GM23248 (cell line): ENCODE measurements at regions not wholly inside any gene's neighbourhood (a gene's known extent, or its start where the extent isn't known, plus 50 kb on each side); places are given as distances from the start of the nearest gene placed in this dataset.

Experiments
- DNase-seq: peaks from one replicate; pipeline ENCODE4 v3.0.0-alpha.2; 2015
- H2AFZ ChIP-seq: fragments of 200-600 bp; sonication (generic); 2 replicates; pipeline ENCODE4 v1.6.1; 2016; ENCODE audit warnings: antibody characterized with exemption
- H3F3A ChIP-seq: fragments of 200-600 bp; sonication (generic); 2 replicates; pipeline ENCODE4 v1.6.1; 2016; ENCODE audit warnings: mild to moderate bottlenecking, antibody characterized with exemption, mixed run types; ENCODE audit not compliant: insufficient read depth
- H3K27ac ChIP-seq: fragments of 200-600 bp; sonication (generic); 2 replicates; pipeline ENCODE4 v1.5.1; 2016; ENCODE audit warnings: mild to moderate bottlenecking
- H3K27me3 ChIP-seq: fragments of 200-600 bp; sonication (generic); replicated peaks from 2 replicates; pipeline ENCODE4 v1.6.1; 2016; ENCODE audit warnings: mild to moderate bottlenecking; ENCODE audit not compliant: insufficient read depth
- H3K36me3 ChIP-seq: fragments of 200-600 bp; sonication (generic); 2 replicates; pipeline ENCODE4 v1.6.1; 2016; ENCODE audit warnings: low read depth, mild to moderate bottlenecking
- H3K4me1 ChIP-seq: fragments of 200-600 bp; sonication (generic); 2 replicates; pipeline ENCODE4 v1.6.1; 2016; ENCODE audit warnings: mild to moderate bottlenecking; ENCODE audit not compliant: insufficient read depth
- H3K4me2 ChIP-seq: fragments of 200-600 bp; sonication (generic); one replicate; pipeline ENCODE4 v1.6.1; 2016; ENCODE audit warnings: mild to moderate bottlenecking; ENCODE audit not compliant: unreplicated experiment
- H3K4me3 ChIP-seq: fragments of 200-600 bp; sonication (generic); 2 replicates; pipeline ENCODE4 v1.5.1; 2016; ENCODE audit warnings: mild to moderate bottlenecking
- H3K79me2 ChIP-seq: fragments of 200-600 bp; sonication (generic); 2 replicates; pipeline ENCODE4 v1.6.1; 2016; ENCODE audit warnings: mild to moderate bottlenecking; ENCODE audit not compliant: insufficient read depth
- H3K9ac ChIP-seq: fragments of 200-600 bp; sonication (generic); 2 replicates; pipeline ENCODE4 v1.6.1; 2016; ENCODE audit warnings: mild to moderate bottlenecking
- H3K9me2 ChIP-seq: fragments of 200-600 bp; sonication (generic); 2 replicates; pipeline ENCODE4 v1.6.1; 2016; ENCODE audit warnings: mixed run types, mild to moderate bottlenecking, moderate library complexity; ENCODE audit not compliant: insufficient read depth
- H3K9me3 ChIP-seq: fragments of 200-600 bp; sonication (generic); one replicate; pipeline ENCODE4 v1.6.1; 2017; ENCODE audit warnings: low read depth
- H4K20me1 ChIP-seq: fragments of 200-600 bp; sonication (generic); 2 replicates; pipeline ENCODE4 v1.6.0; 2016; ENCODE audit not compliant: insufficient read depth
- EZH2 ChIP-seq: fragments of 200-600 bp; sonication (generic); IDR thresholded peaks from 2 replicates; pipeline ENCODE4 v1.6.1; 2018; ENCODE audit warnings: antibody characterized with exemption, mild to moderate bottlenecking; ENCODE audit not compliant: insufficient read depth, poor library complexity, severe bottlenecking
- EZH2phosphoT487 ChIP-seq: fragments of 200-600 bp; sonication (generic); IDR thresholded peaks from 2 replicates; pipeline ENCODE4 v1.6.1; 2018; ENCODE audit warnings: antibody characterized with exemption, moderate library complexity, mild to moderate bottlenecking, low read depth; ENCODE audit not compliant: insufficient read depth
- WGBS, 2 experiments: methylation state at CpG; one replicate each; pipeline ENCODE4 v1.1.6; 2015 to 2017; ENCODE audit warnings: low lambda C conversion rate in 2 of 2, low coverage in 1 of 2; ENCODE audit errors: missing lambda C conversion rate in 2 of 2; 5-methylcytosine and 5-hydroxymethylcytosine counted together
- in situ Hi-C: fragments of 300-500 bp; cut with MboI; formaldehyde crosslinking; loops from 2 replicates; pipeline ENCODE4 v1.15.0; 2020

DNA sequence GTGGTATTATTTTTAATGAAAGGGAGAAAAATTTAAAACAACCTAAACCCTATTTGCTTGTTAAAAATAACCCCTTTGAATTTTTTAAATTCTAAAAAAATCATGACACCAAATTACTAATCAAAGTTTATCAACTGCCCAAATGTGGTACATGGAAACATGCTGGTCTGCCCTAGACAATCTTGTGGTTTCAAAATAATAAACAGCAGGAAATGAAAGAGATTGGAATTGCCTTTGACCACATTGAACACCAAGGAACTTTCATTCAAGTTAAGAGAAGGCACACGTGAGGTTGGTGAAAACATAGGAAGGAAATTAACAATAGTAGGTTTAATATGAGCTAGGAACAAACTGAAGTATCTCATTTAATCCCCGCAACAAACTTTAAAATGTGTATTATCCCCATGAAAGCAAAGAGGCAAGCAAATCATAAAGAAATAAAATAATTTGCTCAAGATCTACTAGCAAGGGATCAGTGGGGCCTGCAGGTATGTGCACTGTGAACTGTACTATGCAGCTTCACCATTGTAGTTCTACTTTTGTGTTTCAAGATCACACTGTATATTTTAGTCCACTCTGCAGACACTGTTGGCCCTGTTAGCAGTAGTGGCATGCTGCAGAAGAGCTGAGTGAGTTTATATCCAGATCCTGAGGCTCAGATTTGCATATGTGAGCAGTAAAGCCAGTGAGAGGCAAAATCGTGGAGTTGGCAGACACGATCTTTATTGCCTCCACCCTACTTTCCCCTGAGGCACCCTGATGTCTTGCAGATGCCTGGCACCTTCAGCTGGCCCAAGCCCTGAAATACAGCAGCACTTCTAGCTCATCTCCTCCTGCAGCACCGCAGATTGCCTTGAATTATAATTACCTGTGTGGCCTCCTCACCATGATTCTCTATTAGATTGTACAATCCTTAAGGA lies 157.8 kb upstream of the TENT5A start:
- H3K27ac ChIP-seq, result no peak overlapping the region

GRCh38 chr6:81909162-81909561 lies 156.7 kb upstream of the TENT5A start:
- DNase-seq, result no peak
- no peak overlapping the region for H3K27ac ChIP-seq
- no peak overlapping the region for H3K4me2 ChIP-seq
- 95 to 96% methylated on average over 2 of the region's 2 CpGs for WGBS, 2 experiments
- H2AFZ ChIP-seq, result no peak overlapping the region
- H3F3A ChIP-seq, result no peaks in the 10 kb centered on the region
- no peak for TF ChIP-seq EZH2phosphoT487
- TF ChIP-seq EZH2, result no peak
- H3K9ac ChIP-seq, result no peak overlapping the region
- no peaks in the 10 kb centered on the region for H4K20me1 ChIP-seq
- H3K9me2 ChIP-seq, result no peaks in the 10 kb centered on the region
- no peaks in the 10 kb centered on the region for H3K79me2 ChIP-seq
- H3K27me3 ChIP-seq, result no peaks in the 10 kb centered on the region
- no peaks in the 10 kb centered on the region for H3K9me3 ChIP-seq
- no peak overlapping the region for H3K4me3 ChIP-seq
- no peaks in the 10 kb centered on the region for H3K4me1 ChIP-seq
- in situ Hi-C loops, result no loop called here
- no peaks in the 10 kb centered on the region for H3K36me3 ChIP-seq

More for the DNA sequence above, 157.8 kb upstream of the TENT5A start:
- H3K4me3 ChIP-seq, result no peak overlapping the region
- H3K36me3 ChIP-seq, result no peaks in the 10 kb centered on the region
- H3K4me1 ChIP-seq, result no peaks in the 10 kb centered on the region
- H3K9me2 ChIP-seq, result no peaks in the 10 kb centered on the region
- in situ Hi-C loops, result no loop called here
- no peaks in the 10 kb centered on the region for H3K79me2 ChIP-seq
- DNase-seq, result no peak
- 58 to 68% methylated on average over 5 of the region's 5 CpGs for WGBS, 2 experiments
- H3K4me2 ChIP-seq, result no peak overlapping the region
- H3K9ac ChIP-seq, result no peak overlapping the region
- no peaks in the 10 kb centered on the region for H3K9me3 ChIP-seq
- H3K27me3 ChIP-seq, result no peaks in the 10 kb centered on the region
- TF ChIP-seq EZH2phosphoT487, result no peak
- no peaks in the 10 kb centered on the region for H4K20me1 ChIP-seq
- H2AFZ ChIP-seq, result no peak overlapping the region
- H3F3A ChIP-seq, result no peaks in the 10 kb centered on the region

DNA sequence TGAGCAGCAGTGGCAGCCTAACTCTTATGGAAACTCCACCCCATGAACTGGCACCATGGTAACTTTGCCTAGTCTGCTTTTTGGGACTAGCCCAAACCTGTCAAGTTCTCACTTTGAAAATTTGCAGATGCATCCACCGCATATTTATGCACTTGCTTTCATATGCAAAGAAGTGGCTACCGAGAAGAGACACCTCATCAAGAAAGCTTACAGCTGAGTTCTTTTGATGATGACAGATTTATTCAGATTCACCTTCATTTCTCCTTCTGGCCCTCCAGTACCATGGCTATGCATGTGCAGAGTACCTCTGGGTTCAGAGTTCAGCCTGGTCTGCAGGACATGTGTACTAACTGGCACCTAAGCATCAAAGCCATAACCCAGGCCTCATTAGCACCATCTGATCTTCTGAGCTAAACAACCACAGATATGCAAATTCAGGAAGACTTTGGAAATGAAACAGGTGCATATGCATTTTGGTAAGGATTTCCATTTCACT lies 154.3 kb upstream of the TENT5A start:
- no peak for DNase-seq
- 63 to 84% methylated on average over 2 of the region's 2 CpGs for WGBS, 2 experiments
- Histone ChIP-seq H3K9me3 (no peaks in the 10 kb centered on the region), H3F3A (no peaks in the 10 kb centered on the region), H3K4me1 (peaks cover 5% of the 10 kb centered on the region; the same call in 1 of the 2 replicates), H3K4me2 (no peak overlapping the region), H3K79me2 (no peaks in the 10 kb centered on the region), H3K4me3 (no peak overlapping the region), H3K27ac (no peak overlapping the region), H3K27me3 (no peaks in the 10 kb centered on the region), H3K36me3 (no peaks in the 10 kb centered on the region), H4K20me1 (no peaks in the 10 kb centered on the region), H3K9me2 (no peaks in the 10 kb centered on the region), H2AFZ (no peak overlapping the region), H3K9ac (no peak overlapping the region)
- in situ Hi-C loops, result no loop called here
- no peak for TF ChIP-seq EZH2
- no peak for TF ChIP-seq EZH2phosphoT487

GRCh38 chr6:81906041-81906440 lies 153.6 kb upstream of the TENT5A start:
- H3K27ac ChIP-seq, result no peak overlapping the region
- no peak overlapping the region for H3K4me2 ChIP-seq
- no peaks in the 10 kb centered on the region for H4K20me1 ChIP-seq
- TF ChIP-seq EZH2 (no peak), EZH2phosphoT487 (no peak)
- DNase-seq, result no peak
- H3K9me3 ChIP-seq, result no peaks in the 10 kb centered on the region
- no peak overlapping the region for H3K9ac ChIP-seq
- H3K36me3 ChIP-seq, result no peaks in the 10 kb centered on the region
- no peaks in the 10 kb centered on the region for H3F3A ChIP-seq
- H3K79me2 ChIP-seq, result no peaks in the 10 kb centered on the region
- no peaks in the 10 kb centered on the region for H3K9me2 ChIP-seq
- WGBS, 2 experiments, result 96 to 98% methylated on average over 3 of the region's 3 CpGs
- no peak overlapping the region for H2AFZ ChIP-seq
- H3K4me3 ChIP-seq, result no peak overlapping the region
- H3K27me3 ChIP-seq, result no peaks in the 10 kb centered on the region
- H3K4me1 ChIP-seq, result peaks cover 6% of the 10 kb centered on the region; the same call in 1 of the 2 replicates
- in situ Hi-C loops, result no loop called here
